ENCODE measurements at regions not wholly inside any gene's neighbourhood (a gene's known extent, or its start where the extent isn't known, plus 50 kb on each side); places are given as distances from the start of the nearest gene placed in this dataset.

DNA sequence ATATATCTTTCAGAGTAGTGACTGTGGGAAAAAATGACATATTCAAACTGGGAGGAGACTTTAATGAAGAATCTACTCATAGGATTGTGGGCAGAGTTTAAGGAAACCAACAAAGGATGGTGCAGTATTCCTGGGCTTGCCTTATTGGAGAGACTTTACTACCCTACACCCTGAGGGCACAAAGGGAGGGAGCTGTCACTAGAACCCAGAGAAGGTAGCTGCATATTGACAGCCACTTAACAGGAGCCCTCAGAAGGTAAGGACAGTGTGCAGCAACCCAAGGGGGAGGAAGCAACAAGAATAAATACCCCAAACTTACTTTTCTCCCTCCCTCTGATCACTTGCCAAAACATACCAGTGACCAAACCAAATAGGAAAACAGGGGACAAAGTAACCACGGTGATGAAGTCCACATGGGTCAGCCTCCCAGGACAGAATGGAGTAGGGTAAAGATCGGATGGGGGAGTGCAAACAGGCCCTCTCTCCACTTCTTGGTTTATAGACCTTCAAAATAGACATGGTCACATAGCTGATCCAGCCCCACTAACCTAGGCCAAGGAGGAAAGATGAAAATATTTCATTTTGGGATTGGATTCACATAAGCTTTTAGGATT is 121.8 kb upstream of the SESN3 start:
- DNase-seq (no peak), ATAC-seq (no peak)
- no peaks in the 10 kb centered on the region for H3K27me3 ChIP-seq
- H3K36me3 ChIP-seq = no peaks in the 10 kb centered on the region
- TF ChIP-seq, protein P1, sequence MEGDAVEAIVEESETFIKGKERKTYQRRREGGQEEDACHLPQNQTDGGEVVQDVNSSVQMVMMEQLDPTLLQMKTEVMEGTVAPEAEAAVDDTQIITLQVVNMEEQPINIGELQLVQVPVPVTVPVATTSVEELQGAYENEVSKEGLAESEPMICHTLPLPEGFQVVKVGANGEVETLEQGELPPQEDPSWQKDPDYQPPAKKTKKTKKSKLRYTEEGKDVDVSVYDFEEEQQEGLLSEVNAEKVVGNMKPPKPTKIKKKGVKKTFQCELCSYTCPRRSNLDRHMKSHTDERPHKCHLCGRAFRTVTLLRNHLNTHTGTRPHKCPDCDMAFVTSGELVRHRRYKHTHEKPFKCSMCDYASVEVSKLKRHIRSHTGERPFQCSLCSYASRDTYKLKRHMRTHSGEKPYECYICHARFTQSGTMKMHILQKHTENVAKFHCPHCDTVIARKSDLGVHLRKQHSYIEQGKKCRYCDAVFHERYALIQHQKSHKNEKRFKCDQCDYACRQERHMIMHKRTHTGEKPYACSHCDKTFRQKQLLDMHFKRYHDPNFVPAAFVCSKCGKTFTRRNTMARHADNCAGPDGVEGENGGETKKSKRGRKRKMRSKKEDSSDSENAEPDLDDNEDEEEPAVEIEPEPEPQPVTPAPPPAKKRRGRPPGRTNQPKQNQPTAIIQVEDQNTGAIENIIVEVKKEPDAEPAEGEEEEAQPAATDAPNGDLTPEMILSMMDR (IDR thresholded peaks at IDR 0.05) = no peak
- no peak overlapping the region for H3K4me3 ChIP-seq
- no peaks in the 10 kb centered on the region for H3K4me1 ChIP-seq
- H3K9me3 ChIP-seq = no peaks in the 10 kb centered on the region
- H3K27ac ChIP-seq = no peak overlapping the region
- intact Hi-C loops (cut with DNase I) = no loop called here

GRCh38 chr11:95349345-95349942 is 118.4 kb upstream of the SESN3 start:
- no peak for ATAC-seq
- intact Hi-C loops (cut with DNase I) = no loop called here
- H3K27ac ChIP-seq = no peak overlapping the region

DNA sequence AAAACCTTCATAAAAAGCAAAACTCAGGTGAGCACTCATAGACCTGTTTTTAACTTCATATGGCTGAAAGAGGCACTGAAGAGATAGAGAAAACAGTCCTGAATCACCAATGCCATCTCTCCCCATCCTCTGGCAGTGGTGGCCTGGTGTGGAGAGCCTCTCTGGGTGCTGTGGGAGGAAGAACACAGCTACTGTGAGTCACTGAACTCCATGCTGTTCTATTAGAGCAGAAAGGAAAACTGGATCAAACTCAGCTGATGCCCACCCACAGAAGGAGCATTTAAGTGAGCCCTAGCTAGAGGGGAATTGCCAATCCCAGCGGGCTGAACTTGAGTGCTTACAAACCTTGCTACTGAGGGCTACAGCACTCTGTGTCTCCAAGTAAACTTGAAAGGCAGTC is 115.3 kb upstream of the SESN3 start:
- Histone ChIP-seq H3K27ac (no peak overlapping the region), H3K36me3 (no peaks in the 10 kb centered on the region), H3K4me1 (no peaks in the 10 kb centered on the region), H3K9me3 (no peaks in the 10 kb centered on the region), H3K27me3 (no peaks in the 10 kb centered on the region), H3K4me3 (no peak overlapping the region)
- DNase-seq (no peak), ATAC-seq (no peak)
- intact Hi-C loops (cut with DNase I) = no loop called here
- TF ChIP-seq, protein P1 (IDR thresholded peaks at IDR 0.05) = no peak

More at GRCh38 chr11:95349345-95349942, 118.4 kb upstream of the SESN3 start:
- Histone ChIP-seq H3K9me3 (no peaks in the 10 kb centered on the region), H3K27me3 (no peaks in the 10 kb centered on the region), H3K36me3 (no peaks in the 10 kb centered on the region), H3K4me3 (no peak overlapping the region), H3K4me1 (no peaks in the 10 kb centered on the region)
- TF ChIP-seq, protein P1 (IDR thresholded peaks at IDR 0.05) = no peak
- no peak for DNase-seq

- Histone ChIP-seq H3K4me3 (no peak overlapping the region), H3K4me1 (no peaks in the 10 kb centered on the region), H3K27ac (no peak overlapping the region), H3K36me3 (no peaks in the 10 kb centered on the region), H3K9me3 (no peaks in the 10 kb centered on the region), H3K27me3 (no peaks in the 10 kb centered on the region)
- ATAC-seq (no peak), DNase-seq (no peak)
- intact Hi-C loops (cut with DNase I) = no loop called here
- TF ChIP-seq, protein P1 (IDR thresholded peaks at IDR 0.05) = no peak
Observed at GRCh38 chr11:95345651-95346050, 114.6 kb upstream of the SESN3 start.

GRCh38 chr11:95344932-95345642 is 114.1 kb upstream of the SESN3 start:
- intact Hi-C loops (cut with DNase I) = no loop called here
- H3K9me3 ChIP-seq = no peaks in the 10 kb centered on the region
- TF ChIP-seq, protein P1 (IDR thresholded peaks at IDR 0.05) = no peak
- peaks cover under 1% of the 10 kb centered on the region for H3K4me1 ChIP-seq
- no peak overlapping the region for H3K4me3 ChIP-seq
- ATAC-seq = no peak
- DNase-seq = no peak
- no peak overlapping the region for H3K27ac ChIP-seq
- no peaks in the 10 kb centered on the region for H3K27me3 ChIP-seq
- no peaks in the 10 kb centered on the region for H3K36me3 ChIP-seq

All from upper lobe of right lung (tissue), 1 donor.